ENCODE measurements at regions not wholly inside any gene's neighbourhood (a gene's known extent, or its start where the extent isn't known, plus 50 kb on each side); places are given as distances from the start of the nearest gene placed in this dataset.

- intact Hi-C loops (cut with DNase I): no loop called here
- Histone ChIP-seq H3K9me3 (no peaks in the 10 kb centered on the region), H3K36me3 (no peaks in the 10 kb centered on the region), H3K27ac (no peak overlapping the region), H3K4me3 (no peak overlapping the region), H3K4me1 (ENCODE audit: insufficient read depth) (no peaks in the 10 kb centered on the region), H3K27me3 (no peaks in the 10 kb centered on the region)
- no peak for DNase-seq
- 78 to 93% (median 79%) methylated on average over 4 of the region's 4 CpGs for WGBS, 3 donors
- TF ChIP-seq EP300 (IDR thresholded peaks at IDR 0.05) (no peak), POLR2A (IDR thresholded peaks at IDR 0.05) (no peak), CTCF (IDR thresholded peaks at IDR 0.05) (no peak)
Measured at GRCh38 chr13:31027136-31027535, 94.7 kb downstream of the TEX26 start.

Measured in ovary (tissue), 7 donors.